Spleen (tissue), 7 donors: ENCODE measurements at regions not wholly inside any gene's neighbourhood (a gene's known extent, or its start where the extent isn't known, plus 50 kb on each side); places are given as distances from the start of the nearest gene placed in this dataset.

Source experiments
- POLR2A ChIP-seq, 3 donors: fragments of 450-650 bp; IDR thresholded peaks; one replicate each; pipeline ENCODE4 v1.5.1; 2017; ENCODE audit warnings: antibody characterized with exemption in 3 of 3, mild to moderate bottlenecking in 1 of 3
- POLR2AphosphoS5 ChIP-seq, 3 donors: sonication (generic); formaldehyde crosslinking; IDR thresholded peaks; one replicate each; pipeline ENCODE4 v1.5.1; 2017; ENCODE audit warnings: antibody characterized with exemption in 3 of 3
- TF ChIP-seq, protein P1 (sequence below), 11 experiments: fragments of 200-600 bp in 7 of 11; fragments of 450-650 bp in 4 of 11; sonication (generic) in 4 of 11; IDR thresholded peaks in 8 of 11; conservative IDR thresholded peaks in 3 of 11; 1 replicate in 7 of 11; 2 replicates in 4 of 11; pipeline versions ENCODE4 v1.4.0 to v1.8.0; 2016 to 2021; ENCODE audit warnings: antibody characterized with exemption in 11 of 11, inconsistent platforms in 4 of 11, mild to moderate bottlenecking in 1 of 11
- donor health status: DM: no; HTN: no; CAD: no; lungs with moderate emphysema.
- donor health status: DM: no; HTN: no; CAD: no.
- donor health status: DM: no; HTN: no; CAD: no.

DNA sequence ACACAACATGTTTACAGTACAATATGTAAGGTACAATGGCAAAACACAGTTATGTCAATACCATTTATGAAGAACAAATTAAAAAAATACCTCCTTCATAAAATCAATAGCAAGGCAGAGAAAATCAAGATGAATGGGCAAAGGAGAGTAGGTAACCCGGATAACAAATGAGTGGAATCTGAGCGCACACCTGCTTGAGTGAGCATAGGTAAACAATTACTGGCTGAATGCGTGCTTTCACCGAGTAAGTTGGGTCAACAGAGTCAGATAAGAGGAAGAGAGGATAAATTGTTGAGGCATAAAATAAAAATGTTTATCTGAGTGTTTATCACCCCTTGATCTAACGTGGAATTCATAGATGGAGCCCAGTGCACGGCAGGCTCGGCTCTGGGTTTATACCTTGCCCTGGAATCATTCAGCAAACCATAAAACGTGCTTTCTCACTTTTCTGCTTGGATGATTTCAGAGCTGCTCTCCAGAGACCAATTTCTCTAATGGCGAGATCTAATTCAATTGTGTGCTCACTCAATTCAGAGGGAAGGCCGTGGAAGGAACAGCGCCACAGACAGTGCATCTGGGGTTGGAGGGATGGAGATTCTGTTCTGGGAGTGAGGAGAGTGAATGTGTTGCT lies 224.8 kb upstream of the MAP3K7 start:
- TF ChIP-seq POLR2A (IDR thresholded peaks at IDR 0.05): no peak
- TF ChIP-seq, protein P1, sequence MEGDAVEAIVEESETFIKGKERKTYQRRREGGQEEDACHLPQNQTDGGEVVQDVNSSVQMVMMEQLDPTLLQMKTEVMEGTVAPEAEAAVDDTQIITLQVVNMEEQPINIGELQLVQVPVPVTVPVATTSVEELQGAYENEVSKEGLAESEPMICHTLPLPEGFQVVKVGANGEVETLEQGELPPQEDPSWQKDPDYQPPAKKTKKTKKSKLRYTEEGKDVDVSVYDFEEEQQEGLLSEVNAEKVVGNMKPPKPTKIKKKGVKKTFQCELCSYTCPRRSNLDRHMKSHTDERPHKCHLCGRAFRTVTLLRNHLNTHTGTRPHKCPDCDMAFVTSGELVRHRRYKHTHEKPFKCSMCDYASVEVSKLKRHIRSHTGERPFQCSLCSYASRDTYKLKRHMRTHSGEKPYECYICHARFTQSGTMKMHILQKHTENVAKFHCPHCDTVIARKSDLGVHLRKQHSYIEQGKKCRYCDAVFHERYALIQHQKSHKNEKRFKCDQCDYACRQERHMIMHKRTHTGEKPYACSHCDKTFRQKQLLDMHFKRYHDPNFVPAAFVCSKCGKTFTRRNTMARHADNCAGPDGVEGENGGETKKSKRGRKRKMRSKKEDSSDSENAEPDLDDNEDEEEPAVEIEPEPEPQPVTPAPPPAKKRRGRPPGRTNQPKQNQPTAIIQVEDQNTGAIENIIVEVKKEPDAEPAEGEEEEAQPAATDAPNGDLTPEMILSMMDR (IDR thresholded peaks at IDR 0.05 in 8 of 11, conservative IDR thresholded peaks at IDR 0.05 in 3 of 11): no peak
- TF ChIP-seq POLR2AphosphoS5 (IDR thresholded peaks at IDR 0.05): no peak
